Heart left ventricle (tissue), 16 donors: ENCODE measurements at regions not wholly inside any gene's neighbourhood (a gene's known extent, or its start where the extent isn't known, plus 50 kb on each side); places are given as distances from the start of the nearest gene placed in this dataset.

ENCODE experiments used
- ATAC-seq, 4 donors: fragments of 200-7000 bp; cut with Tn5 transposase; one replicate each; pipeline ENCODE4 v1.9.1; 2020 to 2022; ENCODE audit warnings: moderate library complexity in 4 of 4, mild to moderate bottlenecking in 3 of 4, moderate number of reproducible peaks in 1 of 4
- DNase-seq, 5 donors: peaks; one replicate each; pipeline ENCODE4 v3.0.0-alpha.2; 2020
- H3K27ac ChIP-seq, 12 donors: fragments of 200-600 bp; sonication (generic) in 4 of 12; one replicate each; pipeline versions ENCODE4 v1.5.0 to v1.8.0; 2016 to 2022; ENCODE audit warnings: mild to moderate bottlenecking in 2 of 12
- H3K27me3 ChIP-seq, 9 donors: fragments of 200-600 bp; sonication (generic) in 2 of 9; one replicate each; pipeline versions ENCODE4 v1.5.1 to v1.8.0; 2016 to 2022; ENCODE audit warnings: mild to moderate bottlenecking in 3 of 9
- H3K36me3 ChIP-seq, 9 donors: fragments of 200-600 bp; sonication (generic) in 2 of 9; one replicate each; pipeline versions ENCODE4 v1.5.0 to v1.8.0; 2018 to 2022; ENCODE audit warnings: mild to moderate bottlenecking in 2 of 9
- H3K4me1 ChIP-seq, 12 donors: fragments of 200-600 bp; sonication (generic) in 4 of 12; one replicate each; pipeline versions ENCODE4 v1.5.0 to v1.8.0; 2016 to 2022; ENCODE audit warnings: mild to moderate bottlenecking in 3 of 12
- H3K4me3 ChIP-seq, 12 donors: fragments of 200-600 bp; sonication (generic) in 4 of 12; one replicate each; pipeline versions ENCODE4 v1.5.0 to v1.8.0; 2017 to 2022; ENCODE audit warnings: mild to moderate bottlenecking in 9 of 12, moderate library complexity in 4 of 12
- H3K9me3 ChIP-seq, 12 donors: fragments of 200-600 bp; sonication (generic) in 4 of 12; one replicate each; pipeline versions ENCODE4 v1.5.0 to v1.8.0; 2016 to 2022; ENCODE audit warnings: mild to moderate bottlenecking in 1 of 12
- POLR2A ChIP-seq, 2 donors: fragments of 450-650 bp; IDR thresholded peaks; one replicate each; pipeline ENCODE4 v1.6.1; 2017; ENCODE audit warnings: antibody characterized with exemption in 2 of 2, mild to moderate bottlenecking in 2 of 2, moderate library complexity in 2 of 2
- WGBS, 4 donors: extraction: QIAGEN DNeasy Blood & Tissue Kit in 2 of 4; methylation state at CpG; one replicate each; pipeline versions ENCODE4 v1.1.5 to v1.1.7; 2013 to 2018; 5-methylcytosine and 5-hydroxymethylcytosine counted together
- intact Hi-C, 10 donors: fragments of 100-400 bp; cut with DNase I; formaldehyde crosslinking; loops; one replicate each; pipeline versions ENCODE4 v1.11.1 to v1.14.2; 2022
- TF ChIP-seq, protein P1 (sequence below), 12 donors: fragments of 200-600 bp; sonication (generic) in 4 of 12; IDR thresholded peaks; one replicate each; pipeline versions ENCODE4 v1.5.0 to v1.8.0; 2018 to 2022; ENCODE audit warnings: antibody characterized with exemption in 12 of 12, mild to moderate bottlenecking in 5 of 12
- donor health status: ischemic (EF 13 %, LVEDD 7.1; RV severe dilation, severe dysfunction).
- donor health status: healthy with polysubstance abuse.
- donor health status: DM: no; HTN: yes; CAD: no.
- donor health status: DM: no; HTN: no; CAD: no.
- donor health status: ischemic (EF 25% LVEDD 6.9; RV normal size, moderate dysfunction).
- donor health status: ischemic (EF 25% LVEDD 5.7; RV mildly dilated, moderate dysfunction).
- donor health status: healthy.
- donor health status: DM: yes; HTN: yes; CAD: no.
- donor health status: ischemic (EF 35%, LVEDD 5.7; RV mildly dilated, moderate dysfunction).
- donor health status: nonischemic (EF 11% LVEDD 7.7; RV severe dilation, severe dysfunction).
- donor health status: DM: yes; HTN: yes; CAD: no.
- donor health status: PGD.
- donor health status: ischemic (EF 29% LVEDD 5.4; RV normal size, mild dysfunction).
- donor health status: nonischemic (EF 23%, LVEDD 6.1; RV moderate dilation, normal function).

DNA sequence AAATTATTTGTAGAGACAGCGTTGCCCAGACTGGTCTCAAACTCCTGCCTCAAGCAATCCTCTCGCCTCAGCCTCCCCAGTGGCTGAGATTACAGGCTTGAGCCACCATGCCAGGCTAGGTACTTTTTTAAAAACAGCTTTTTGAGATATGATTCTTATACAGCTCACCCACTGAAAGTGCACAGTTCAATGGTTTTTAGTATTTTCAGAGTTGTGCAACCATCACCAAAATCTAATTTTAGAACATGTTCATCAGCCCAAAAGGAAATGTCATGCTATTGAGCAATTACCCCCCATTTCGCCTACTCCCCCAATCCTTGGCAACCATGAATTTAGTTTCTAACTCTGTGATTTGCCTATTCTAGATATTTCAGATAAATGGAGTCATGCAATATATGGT is 73.7 kb downstream of the EVX1 start:
- H3K4me1 ChIP-seq = peaks cover 0 to 12% (median 0%) of the 10 kb centered on the region in 12 donors
- ATAC-seq = no peak
- H3K9me3 ChIP-seq = peaks cover 0 to 18% (median 3%) of the 10 kb centered on the region in 12 donors
- no peak overlapping the region for H3K4me3 ChIP-seq
- TF ChIP-seq POLR2A (IDR thresholded peaks at IDR 0.05) = no peak
- TF ChIP-seq, protein P1, sequence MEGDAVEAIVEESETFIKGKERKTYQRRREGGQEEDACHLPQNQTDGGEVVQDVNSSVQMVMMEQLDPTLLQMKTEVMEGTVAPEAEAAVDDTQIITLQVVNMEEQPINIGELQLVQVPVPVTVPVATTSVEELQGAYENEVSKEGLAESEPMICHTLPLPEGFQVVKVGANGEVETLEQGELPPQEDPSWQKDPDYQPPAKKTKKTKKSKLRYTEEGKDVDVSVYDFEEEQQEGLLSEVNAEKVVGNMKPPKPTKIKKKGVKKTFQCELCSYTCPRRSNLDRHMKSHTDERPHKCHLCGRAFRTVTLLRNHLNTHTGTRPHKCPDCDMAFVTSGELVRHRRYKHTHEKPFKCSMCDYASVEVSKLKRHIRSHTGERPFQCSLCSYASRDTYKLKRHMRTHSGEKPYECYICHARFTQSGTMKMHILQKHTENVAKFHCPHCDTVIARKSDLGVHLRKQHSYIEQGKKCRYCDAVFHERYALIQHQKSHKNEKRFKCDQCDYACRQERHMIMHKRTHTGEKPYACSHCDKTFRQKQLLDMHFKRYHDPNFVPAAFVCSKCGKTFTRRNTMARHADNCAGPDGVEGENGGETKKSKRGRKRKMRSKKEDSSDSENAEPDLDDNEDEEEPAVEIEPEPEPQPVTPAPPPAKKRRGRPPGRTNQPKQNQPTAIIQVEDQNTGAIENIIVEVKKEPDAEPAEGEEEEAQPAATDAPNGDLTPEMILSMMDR (IDR thresholded peaks at IDR 0.05) = no peak
- 50 to 82% (median 64%) methylated on average over 3 of the region's 3 CpGs for WGBS, 4 donors
- H3K27me3 ChIP-seq = peaks cover 0 to 12% (median 0%) of the 10 kb centered on the region in 9 donors
- H3K27ac ChIP-seq = no peak overlapping the region
- intact Hi-C loops = no loop called here
- no peaks in the 10 kb centered on the region for H3K36me3 ChIP-seq
- DNase-seq = no peak

- TF ChIP-seq, protein P1 (IDR thresholded peaks at IDR 0.05) = no peak
- TF ChIP-seq POLR2A (IDR thresholded peaks at IDR 0.05) = no peak
- intact Hi-C loops = no loop called here
- no peak for DNase-seq
- no peaks in the 10 kb centered on the region for H3K4me1 ChIP-seq
- no peak overlapping the region for H3K27ac ChIP-seq
- ATAC-seq = no peak
- peaks cover 0 to 9% (median 0%) of the 10 kb centered on the region in 12 donors for H3K9me3 ChIP-seq
- no peak overlapping the region for H3K4me3 ChIP-seq
- no peaks in the 10 kb centered on the region for H3K36me3 ChIP-seq
- H3K27me3 ChIP-seq = peaks cover 0 to 8% (median 0%) of the 10 kb centered on the region in 9 donors
These were observed 81.6 kb downstream of the EVX1 start for GRCh38 chr7:27324246-27324645.

- intact Hi-C loops = no loop called here
- DNase-seq (no peak), ATAC-seq (no peak)
- no peaks in the 10 kb centered on the region for H3K4me1 ChIP-seq
- 21 to 40% (median 23%) methylated on average over 1 of the region's 1 CpG for WGBS, 4 donors
- H3K4me3 ChIP-seq = no peak overlapping the region
- H3K36me3 ChIP-seq = no peaks in the 10 kb centered on the region
- H3K27ac ChIP-seq = no peak overlapping the region
- no peak for TF ChIP-seq POLR2A (IDR thresholded peaks at IDR 0.05)
- TF ChIP-seq, protein P1 (IDR thresholded peaks at IDR 0.05) = no peak
- no peaks in the 10 kb centered on the region for H3K27me3 ChIP-seq
- peaks cover 0 to 22% (median 5%) of the 10 kb centered on the region in 12 donors for H3K9me3 ChIP-seq
These were observed 87.3 kb downstream of the EVX1 start for GRCh38 chr7:27329909-27330308.

- ATAC-seq = no peak
- no peak overlapping the region for H3K4me3 ChIP-seq
- peak overlapping the region in 1 of 12 donors; percentile 61 for H3K27ac ChIP-seq
- H3K36me3 ChIP-seq = no peaks in the 10 kb centered on the region
- TF ChIP-seq, protein P1 (IDR thresholded peaks at IDR 0.05) = no peak
- TF ChIP-seq POLR2A (IDR thresholded peaks at IDR 0.05) = no peak
- 72 to 80% (median 75%) methylated on average over 2 of the region's 2 CpGs for WGBS, 4 donors
- no peaks in the 10 kb centered on the region for H3K9me3 ChIP-seq
- no peak for DNase-seq
- peaks cover 0 to 8% (median 0%) of the 10 kb centered on the region in 12 donors for H3K4me1 ChIP-seq
- peaks cover 0 to 11% (median 0%) of the 10 kb centered on the region in 9 donors for H3K27me3 ChIP-seq
- intact Hi-C loops = no loop called here
These were observed 96.9 kb downstream of the EVX1 start for GRCh38 chr7:27339478-27339877.
